GM19395 (cell line): ENCODE measurements at regions not wholly inside any gene's neighbourhood (a gene's known extent, or its start where the extent isn't known, plus 50 kb on each side); places are given as distances from the start of the nearest gene placed in this dataset.
"Not testable (repeated sequence)": the region's sequence is repeated elsewhere in the genome, so short reads cannot be mapped to it uniquely, and the experiment has no call there.

Experiments
- ATAC-seq: cut with Tn5 transposase; IDR thresholded peaks from one replicate; pipeline ENCODE4 v1.9.1; 2021; ENCODE audit warnings: mild to moderate bottlenecking, moderate library complexity; ENCODE audit not compliant: unreplicated experiment

- no peak for ATAC-seq
Measured at GRCh38 chr13:104962411-104962810, 1573.1 kb downstream of the EFNB2 start.

DNA sequence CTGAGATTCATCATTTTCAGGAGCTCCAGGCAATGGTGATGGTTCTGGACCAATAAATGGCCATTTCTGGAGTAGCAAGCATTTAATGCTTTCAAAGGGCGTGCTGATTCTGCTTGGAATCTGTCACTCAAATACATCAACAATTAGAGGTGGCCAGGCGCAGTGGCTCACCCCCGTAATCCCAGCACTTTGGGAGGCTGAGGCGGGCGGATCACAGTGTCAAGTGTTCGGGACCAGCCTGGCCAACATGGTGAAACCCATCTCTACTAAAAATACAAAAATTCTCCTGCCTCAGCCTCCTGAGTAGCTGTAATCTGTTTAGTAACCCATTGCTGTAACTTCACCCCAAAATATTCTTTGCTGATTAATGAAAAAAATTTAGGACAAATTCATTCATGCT, 1574.2 kb downstream of the EFNB2 start:
- no peak for ATAC-seq

- ATAC-seq, result no peak
Measured at GRCh38 chr13:104954210-104954609, 1581.3 kb downstream of the EFNB2 start.

GRCh38 chr13:104953588-104953987, 1581.9 kb downstream of the EFNB2 start:
- no peak for ATAC-seq

DNA sequence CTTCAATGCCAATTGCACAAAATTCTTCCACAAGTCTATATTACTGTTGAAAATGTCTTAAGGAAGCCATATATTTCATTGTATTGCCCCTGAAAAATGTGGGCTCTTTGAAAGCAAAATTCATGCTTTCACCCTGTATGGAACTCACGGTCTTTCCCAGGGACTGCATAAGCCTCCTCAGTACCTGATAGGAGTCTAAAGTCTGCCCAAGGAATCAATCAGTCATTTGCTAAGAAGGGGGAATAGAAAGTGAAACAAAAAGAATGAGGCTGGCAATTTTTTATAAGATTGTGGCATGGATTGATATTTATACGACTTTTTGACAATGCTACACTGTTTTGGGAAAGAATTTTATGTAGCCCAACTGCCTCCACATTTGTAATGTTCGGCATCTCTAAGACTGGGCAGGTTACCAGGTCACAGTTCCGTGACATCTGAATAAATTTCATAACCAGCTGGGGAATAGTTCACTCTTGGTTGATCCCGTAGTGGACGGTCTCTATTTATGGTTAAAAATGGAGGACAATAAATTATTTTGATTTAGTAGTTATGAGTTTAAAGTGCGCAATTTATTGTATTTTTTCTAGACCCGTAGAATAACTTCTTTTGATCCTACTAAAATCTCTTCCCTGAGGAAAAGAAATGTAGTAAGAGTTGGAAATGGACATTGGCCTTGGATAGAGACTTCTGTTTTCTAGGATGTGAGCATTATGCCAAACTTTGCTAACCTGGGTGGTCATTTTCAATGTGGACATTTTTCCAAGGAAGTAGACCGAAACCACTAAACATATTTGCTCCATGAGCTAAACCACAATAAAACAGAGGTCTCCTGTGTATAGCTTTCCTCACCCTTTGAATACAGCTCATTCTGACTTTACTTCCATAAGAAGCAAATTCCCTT, 1585.4 kb downstream of the EFNB2 start:
- no peak for ATAC-seq

- no peak for ATAC-seq
Measured at GRCh38 chr13:104944176-104944575, 1591.3 kb downstream of the EFNB2 start.

GRCh38 chr13:104943331-104943730, 1592.1 kb downstream of the EFNB2 start:
- no peak for ATAC-seq

DNA sequence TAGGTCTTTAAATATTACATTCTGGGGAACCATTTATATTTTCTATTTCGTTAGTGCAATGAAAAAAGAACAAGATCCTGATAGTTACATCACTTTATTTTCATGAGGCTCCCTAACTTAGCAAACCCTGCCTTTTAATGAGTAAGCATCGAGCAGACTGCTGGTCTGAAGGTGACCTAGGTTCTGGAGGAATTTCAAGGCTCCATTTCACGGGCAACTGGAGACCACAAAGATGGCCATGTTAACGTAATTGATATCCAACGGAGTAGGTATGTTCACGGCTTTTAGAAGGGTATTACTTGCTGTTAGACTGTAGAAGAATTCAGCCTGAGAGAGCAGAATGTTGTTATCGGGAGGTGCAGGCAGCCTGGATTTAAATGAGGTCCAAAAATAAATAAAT, 1597.6 kb downstream of the EFNB2 start:
- ATAC-seq, result no peak

- ATAC-seq, result no peak
Measured at GRCh38 chr13:104936304-104936703, 1599.2 kb downstream of the EFNB2 start.

GRCh38 chr13:104920513-104920912, 1614.9 kb downstream of the EFNB2 start:
- not testable (repeated sequence) for ATAC-seq

GRCh38 chr13:104920091-104920490, 1615.4 kb downstream of the EFNB2 start:
- ATAC-seq, result no peak

DNA sequence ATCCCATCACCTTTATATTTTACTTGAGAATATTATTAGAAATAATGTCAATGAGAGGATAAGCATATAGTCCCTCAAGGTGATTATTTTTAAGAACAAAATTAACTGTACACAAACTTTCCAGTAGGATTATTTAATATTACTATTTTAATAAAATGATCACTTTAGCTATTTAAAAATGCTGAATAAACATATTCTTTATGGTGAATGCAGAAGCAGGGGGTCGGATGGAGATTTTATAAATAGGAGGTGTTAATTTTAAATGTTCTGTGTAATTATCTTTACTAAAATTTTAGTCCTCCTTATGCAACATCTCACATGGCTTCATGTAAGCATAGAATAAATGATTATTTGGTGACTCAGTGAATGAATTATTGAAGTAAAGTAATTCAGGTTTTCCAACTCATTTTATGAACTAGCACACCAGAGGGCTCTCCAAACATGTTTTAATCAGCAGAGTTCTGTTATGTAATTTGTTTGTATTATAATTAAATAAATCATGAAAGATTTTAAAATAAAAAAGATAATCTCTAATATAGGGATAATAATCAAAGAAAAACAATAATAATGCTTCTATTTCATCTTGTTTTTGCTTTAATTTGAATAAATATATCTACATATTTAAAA, 1635.2 kb downstream of the EFNB2 start:
- ATAC-seq, result no peak

DNA sequence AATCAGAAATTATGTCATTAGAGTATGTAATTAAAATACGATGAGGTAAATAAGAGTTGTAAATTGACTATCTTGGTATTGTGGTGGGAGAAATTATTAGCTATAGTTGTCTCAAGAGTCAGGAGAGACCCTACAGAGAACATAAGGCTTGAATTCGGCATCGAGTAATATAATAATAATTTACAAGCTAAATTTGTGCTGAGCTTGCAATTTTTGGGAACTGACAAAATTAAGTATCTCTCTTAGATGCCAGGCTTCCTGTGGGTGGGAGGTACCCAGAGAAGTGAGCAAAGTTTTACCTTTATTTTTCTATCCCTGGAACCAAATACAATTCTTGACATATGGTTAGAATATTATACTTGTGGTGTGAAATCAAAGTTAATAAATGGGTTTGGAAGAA, 1637.0 kb downstream of the EFNB2 start:
- ATAC-seq, result no peak

- ATAC-seq, result no peak
Measured at GRCh38 chr13:104895521-104895920, 1639.9 kb downstream of the EFNB2 start.

DNA sequence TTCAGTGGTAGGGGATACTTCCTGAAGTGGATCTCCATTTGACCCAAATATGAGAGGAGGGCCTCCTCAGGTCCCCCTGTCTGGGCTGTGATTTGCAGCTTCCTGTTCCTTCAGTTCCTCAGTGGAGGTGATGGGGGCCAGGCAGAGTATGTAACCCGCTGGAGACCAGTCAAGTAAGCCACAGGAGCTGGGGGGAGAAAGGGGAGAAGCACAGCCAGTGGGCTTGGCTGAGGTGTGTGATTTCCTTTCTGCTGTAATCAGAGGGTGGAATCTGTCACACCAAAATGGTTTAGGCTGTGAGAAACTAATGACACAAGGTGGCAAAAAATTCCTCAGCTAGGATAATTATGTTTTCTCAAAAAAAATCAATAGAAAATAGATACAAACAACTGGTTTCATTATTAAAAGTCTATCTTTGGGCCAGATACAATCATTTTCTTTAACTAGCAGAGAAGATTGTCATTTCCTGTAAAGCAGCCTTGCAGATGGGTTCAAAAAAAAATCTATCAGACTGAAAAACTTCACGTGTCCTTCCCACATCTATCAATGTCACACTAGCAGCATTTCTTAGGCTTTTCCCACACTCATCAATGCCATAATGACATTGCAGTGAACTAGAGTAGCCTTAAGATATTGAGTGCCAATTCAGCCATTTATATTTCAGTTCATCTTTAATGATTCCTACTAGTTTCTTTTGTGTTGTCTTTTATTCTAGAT, 1660.3 kb downstream of the EFNB2 start:
- no peak for ATAC-seq

DNA sequence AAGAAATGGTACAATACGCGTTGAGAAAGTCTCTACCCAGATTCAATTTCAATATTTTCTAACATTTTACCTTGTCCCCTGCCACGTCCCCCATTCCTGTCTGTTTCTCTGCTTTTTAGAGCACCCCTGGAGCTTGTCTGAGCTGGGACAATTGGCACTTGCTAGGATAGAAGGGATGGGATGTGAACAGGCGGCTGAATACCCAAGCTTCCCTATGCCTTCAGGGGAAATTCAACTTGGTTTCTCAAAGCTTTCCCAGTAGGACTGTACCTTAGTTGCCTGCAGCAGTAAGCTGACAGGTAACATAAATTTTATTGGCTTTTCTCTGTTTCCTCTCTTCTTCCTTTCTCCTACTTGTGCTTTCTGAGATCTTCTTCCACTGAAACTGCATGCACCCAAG, 1663.3 kb downstream of the EFNB2 start:
- ATAC-seq, result no peak

- ATAC-seq, result no peak
Measured at GRCh38 chr13:104871456-104871855, 1664.0 kb downstream of the EFNB2 start.

- ATAC-seq, result no peak
Measured at GRCh38 chr13:104869501-104869900, 1666.0 kb downstream of the EFNB2 start.

DNA sequence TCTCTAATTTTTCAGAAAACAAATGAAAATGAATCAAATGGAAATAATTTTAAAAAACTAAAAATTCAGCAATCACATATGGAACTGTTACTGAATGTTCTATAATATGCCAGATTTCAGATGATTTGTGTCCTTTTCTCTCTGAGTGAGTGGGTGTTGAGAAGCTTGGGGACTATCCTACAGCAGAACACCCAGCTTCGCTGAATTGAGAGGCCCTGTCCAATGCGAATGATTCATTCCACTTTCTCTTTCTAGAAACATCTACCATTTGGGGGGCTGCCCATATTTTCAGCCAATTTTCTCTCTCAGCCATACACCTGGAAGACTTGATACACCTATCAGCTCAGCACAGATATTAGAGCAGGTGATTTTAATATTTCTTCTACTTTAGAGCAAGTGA, 1666.7 kb downstream of the EFNB2 start:
- no peak for ATAC-seq

- ATAC-seq, result no peak
Measured at GRCh38 chr13:104855581-104855980, 1679.9 kb downstream of the EFNB2 start.

GRCh38 chr13:104854698-104855097, 1680.8 kb downstream of the EFNB2 start:
- no peak for ATAC-seq

GRCh38 chr13:104854007-104854406, 1681.5 kb downstream of the EFNB2 start:
- ATAC-seq, result no peak
